ENCODE measurements at regions not wholly inside any gene's neighbourhood (a gene's known extent, or its start where the extent isn't known, plus 50 kb on each side); places are given as distances from the start of the nearest gene placed in this dataset.

GRCh38 chr2:5921081-5921642, 229.0 kb downstream of the SOX11 start:
- no peak for DNase-seq

- no peak for DNase-seq
Observed at GRCh38 chr2:5923957-5924945, 232.1 kb downstream of the SOX11 start.

DNA sequence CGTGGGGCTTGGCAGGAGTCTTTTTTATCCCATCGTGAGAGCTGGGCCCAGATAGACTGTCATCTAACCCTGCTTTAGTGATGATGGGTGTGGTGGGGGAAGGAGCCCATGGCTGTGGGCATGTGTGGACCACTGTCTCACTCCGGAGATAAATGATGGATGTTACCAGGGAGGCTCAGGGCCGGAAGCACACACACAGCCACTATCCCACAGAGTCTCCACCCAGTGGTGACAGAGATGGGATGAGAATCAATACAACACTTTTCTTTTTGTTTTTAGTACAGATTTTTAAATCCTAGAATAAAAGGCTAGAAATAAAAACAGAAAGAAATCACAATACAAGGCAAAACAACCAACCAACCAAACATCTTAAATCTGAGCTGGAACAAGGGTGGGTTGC, 233.4 kb downstream of the SOX11 start:
- DNase-seq = no peak

DNA sequence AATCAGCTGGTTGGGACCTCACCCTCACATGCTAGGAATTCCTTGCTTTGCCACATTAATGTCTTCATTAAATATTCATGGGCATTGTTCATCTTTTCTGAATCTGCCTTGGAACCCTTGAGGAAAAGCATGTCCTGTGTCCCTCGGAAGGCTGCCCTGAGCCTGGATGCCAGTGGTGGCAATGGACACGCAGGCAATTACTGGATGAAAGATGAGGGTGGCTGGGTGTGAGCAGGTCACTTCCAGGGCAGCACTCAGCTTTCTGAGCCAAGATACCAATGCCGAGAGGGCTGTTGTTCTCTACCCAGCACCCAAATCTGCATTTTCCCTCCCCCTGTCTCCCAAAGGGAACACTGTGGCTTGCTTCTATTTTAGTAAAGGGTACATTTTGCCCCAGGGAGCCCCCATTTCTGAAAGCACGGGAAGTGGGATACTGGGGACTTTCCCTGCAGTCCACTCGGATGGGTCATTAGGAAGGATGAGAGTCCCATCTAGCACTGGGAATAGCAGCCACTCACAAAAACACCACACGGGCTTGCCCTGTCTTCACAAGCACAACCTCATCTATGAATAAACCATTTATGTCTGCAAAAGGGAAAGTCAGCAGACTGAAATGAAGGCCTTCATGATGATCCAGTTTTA, 234.8 kb downstream of the SOX11 start:
- DNase-seq = no peak

DNA sequence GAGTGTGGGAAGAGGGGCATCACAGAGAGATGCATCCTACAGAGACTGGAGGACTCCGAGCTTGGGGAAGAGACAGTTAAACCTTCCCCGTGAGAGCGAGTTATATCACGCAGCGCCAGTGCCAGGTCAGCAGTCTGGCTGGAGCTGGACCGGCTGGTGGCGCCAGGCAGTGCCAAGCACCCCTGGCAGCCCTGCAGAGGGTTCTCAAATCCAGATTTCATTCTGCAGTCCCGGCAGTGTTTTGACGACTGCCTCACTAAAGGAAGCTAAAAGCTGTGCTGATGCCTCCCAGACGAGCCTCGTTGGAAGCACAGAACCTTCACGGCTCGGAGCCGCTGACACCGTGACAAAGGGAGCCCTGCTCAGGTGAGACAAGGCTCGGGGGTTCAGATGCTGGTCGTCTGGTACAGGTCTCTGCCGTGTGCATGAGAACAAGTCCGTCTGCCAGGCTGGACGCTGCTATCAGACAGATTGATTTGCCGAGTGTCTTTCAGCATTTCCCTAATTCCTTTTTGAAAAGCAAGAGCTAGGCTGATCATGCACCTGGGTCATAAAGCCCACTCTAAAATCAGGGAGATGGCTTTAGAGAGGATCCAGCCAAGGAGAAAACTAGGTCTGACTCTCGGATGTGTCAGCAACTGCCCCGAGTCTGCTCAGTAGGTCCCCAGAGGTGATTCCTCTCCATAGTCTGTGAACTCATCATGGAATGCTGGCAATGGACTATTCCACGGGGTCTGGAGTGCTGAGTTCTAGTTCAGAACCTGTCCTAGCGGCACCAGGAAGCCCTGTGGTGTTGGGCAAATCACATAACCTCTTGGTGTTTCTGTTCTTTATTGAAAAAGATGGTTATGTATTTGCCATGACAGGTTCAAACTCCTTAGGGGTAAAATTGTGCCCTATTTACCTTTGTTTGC, 240.6 kb downstream of the SOX11 start:
- no peak for DNase-seq

GRCh38 chr2:5933669-5934068, 241.5 kb downstream of the SOX11 start:
- DNase-seq = no peak

DNA sequence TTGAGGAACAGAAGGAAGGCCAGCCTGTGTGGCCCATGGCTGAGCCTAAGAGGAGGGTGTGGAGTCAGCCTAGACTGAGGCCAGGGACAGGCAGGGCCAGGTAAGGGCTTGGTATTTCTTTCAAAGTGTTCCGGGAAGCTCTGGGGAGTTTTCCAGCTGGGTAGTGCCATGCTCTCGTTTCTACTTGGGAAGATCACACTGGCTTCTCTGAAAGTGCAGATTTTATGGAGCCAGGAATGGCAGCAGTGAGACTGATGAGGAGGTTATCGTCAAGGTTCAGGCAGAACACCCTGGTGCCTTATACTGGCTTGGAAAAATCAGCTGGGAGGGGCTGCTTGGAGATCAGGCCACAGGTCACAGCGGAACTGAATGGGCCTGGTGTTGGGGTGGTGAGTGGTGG, 245.1 kb downstream of the SOX11 start:
- DNase-seq = no peak

GRCh38 chr2:5937851-5938565, 245.8 kb downstream of the SOX11 start:
- no peak for DNase-seq

- no peak for DNase-seq
Observed at GRCh38 chr2:5938566-5938896, 246.3 kb downstream of the SOX11 start.

DNA sequence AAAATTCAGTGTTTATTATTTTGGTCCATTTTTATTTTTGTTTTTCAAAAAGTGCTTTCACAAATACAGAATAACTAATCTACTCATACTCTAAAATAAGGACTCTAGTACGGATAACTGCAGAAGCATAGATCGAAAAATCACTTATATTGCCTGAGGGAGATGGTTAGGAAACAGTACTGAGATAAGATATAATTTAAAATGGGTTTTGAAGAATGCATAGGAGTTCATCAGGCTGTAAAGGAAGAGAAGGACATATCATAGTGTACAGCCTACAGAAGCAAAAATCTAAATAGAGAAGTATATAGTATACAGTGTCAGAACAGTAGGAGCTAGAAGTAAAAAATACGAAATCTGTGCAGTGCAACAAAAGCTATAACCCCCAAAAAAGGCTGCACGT, 247.4 kb downstream of the SOX11 start:
- no peak for DNase-seq

- no peak for DNase-seq
Observed at GRCh38 chr2:5940596-5941535, 248.7 kb downstream of the SOX11 start.

GRCh38 chr2:5942204-5942603, 250.0 kb downstream of the SOX11 start:
- DNase-seq = no peak

GRCh38 chr2:5945742-5946141, 253.6 kb downstream of the SOX11 start:
- no peak for DNase-seq

DNA sequence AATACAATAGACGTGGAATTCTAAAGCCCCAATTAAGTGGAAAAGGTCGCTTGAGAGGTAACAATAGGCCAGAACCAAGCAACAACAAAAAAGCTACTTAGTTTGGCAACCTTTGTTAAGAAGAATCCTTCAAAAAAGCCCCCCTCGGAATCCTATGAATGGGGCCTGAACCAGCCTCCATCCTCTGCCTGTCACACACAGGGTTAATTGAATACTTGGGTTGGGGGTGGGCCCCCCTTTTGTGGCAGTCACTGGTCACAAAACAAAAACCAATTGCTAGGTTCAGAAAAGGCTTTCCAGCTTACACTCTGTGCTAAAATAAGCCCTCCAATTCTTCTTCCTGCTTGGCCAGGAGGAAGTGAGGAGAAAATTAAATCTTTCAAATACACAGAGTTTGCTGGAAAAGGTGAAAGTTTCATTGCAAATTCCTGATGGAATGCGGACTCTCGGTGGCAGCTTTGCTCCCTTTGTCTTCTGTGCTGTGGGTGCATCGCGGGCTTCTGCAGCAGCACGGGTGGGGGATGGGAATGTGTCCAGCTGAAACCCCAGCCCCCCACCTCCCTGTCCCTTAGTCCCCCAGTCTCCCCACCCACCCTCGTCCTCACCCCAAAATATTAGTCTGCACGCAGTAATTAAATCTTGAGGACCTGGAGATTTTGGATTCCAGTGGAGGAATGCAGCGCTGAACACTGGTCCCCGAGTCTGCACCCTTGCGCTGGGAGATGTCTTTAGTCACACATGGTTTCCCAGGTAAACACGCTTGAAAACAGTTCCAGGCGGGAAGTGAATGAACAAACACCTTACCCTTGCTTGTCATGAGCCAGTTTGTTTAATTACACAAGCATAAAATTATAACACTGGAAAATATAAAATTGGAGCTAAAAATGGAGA, 254.3 kb downstream of the SOX11 start:
- DNase-seq = no peak

DNA sequence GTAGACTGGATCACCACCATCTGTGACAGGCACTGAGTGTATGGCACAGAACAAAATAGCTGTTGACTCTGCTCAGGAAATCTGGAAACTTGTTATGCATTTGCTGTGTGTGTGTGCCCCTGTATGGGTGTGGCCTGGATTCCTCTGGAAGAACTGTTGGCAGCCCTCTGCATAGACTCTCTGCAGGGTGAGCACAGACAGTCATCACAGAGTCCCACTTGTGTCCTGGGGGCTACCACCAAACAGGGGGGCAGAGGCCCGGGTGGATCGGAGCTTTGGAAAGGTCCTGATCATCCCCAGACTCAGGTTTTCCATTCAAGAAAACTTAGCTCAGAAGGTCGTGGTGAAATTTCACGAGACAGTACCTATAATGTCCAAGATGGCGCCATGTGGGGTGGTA, 258.6 kb downstream of the SOX11 start:
- DNase-seq = no peak

DNA sequence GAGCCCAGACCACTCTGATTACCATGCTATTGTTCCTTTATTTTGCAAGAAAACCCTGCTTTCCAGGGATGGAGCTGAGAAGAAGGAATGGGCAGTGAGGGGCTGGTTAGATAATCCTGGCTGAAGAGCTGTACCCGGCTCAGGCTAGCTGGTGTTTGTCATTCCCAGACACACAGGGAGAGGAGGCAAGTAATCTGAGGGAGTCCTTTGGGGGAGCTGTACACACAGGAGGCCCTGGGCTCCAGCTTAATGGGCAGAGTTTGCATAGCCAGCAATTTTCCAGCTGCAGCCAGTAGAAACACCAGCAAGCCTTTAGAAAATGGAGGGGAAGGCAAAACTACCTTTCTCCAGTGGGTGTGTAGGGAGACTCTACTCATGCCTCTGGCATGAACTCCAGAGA, 259.3 kb downstream of the SOX11 start:
- DNase-seq = no peak

GRCh38 chr2:5953525-5953924, 261.3 kb downstream of the SOX11 start:
- DNase-seq = no peak

DNA sequence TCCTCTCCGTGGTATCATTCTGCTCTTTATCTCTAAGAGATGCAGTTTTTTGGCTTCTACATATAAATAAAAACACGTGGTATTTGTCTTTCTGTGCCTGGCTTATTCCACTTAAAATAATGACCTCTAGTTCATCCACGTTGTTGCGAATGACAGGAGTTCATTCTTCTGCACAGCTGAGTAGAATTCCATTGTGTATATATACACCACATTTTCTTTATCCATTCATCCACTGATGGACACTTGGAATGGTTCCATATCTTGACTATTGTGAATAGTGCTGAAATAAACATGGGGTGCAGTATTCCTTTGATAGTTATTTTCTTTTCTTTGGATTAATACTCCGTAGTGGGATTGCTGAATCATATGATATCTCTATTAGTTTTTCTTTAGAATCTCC, 262.3 kb downstream of the SOX11 start:
- no peak for DNase-seq

GRCh38 chr2:5955921-5956320, 263.7 kb downstream of the SOX11 start:
- DNase-seq = no peak
